Activated T-cell treated with anti-CD3 and anti-CD28 coated beads, Interleukin-2, amount 50 U/mL, for 4 hours (primary cell): ENCODE measurements at regions not wholly inside any gene's neighbourhood (a gene's known extent, or its start where the extent isn't known, plus 50 kb on each side); places are given as distances from the start of the nearest gene placed in this dataset.
"Not testable (repeated sequence)": the region's sequence is repeated elsewhere in the genome, so short reads cannot be mapped to it uniquely, and the experiment has no call there.

Experiments used
- ATAC-seq, 2 donors: fragments of 200-7000 bp; cut with Tn5 transposase; one replicate each; pipeline ENCODE4 v1.10.0; 2021
- DNase-seq: peaks from one replicate; pipeline ENCODE4 v3.0.0-alpha.2; 2020
- H3K27me3 Mint-ChIP-seq: one replicate; pipeline ENCODE4 v1.8.0; 2021; ENCODE audit warnings: low read depth, mixed read lengths
- H3K36me3 Mint-ChIP-seq: one replicate; pipeline ENCODE4 v1.8.0; 2022; ENCODE audit warnings: mixed read lengths; ENCODE audit not compliant: insufficient read depth
- H3K4me1 Mint-ChIP-seq: one replicate; pipeline ENCODE4 v1.8.0; 2021; ENCODE audit warnings: low read depth, mixed read lengths
- H3K4me3 Mint-ChIP-seq: one replicate; pipeline ENCODE4 v1.8.0; 2021; ENCODE audit warnings: mild to moderate bottlenecking, moderate library complexity, mixed read lengths
- H3K9me3 Mint-ChIP-seq: one replicate; pipeline ENCODE4 v1.8.0; 2021; ENCODE audit warnings: mixed read lengths

GRCh38 chr15:96051598-96051997 is 278.9 kb upstream of the NR2F2 start:
- Mint-ChIP-seq H3K4me3 (no peak overlapping the region), H3K27me3 (peaks cover 49% of the 10 kb centered on the region), H3K9me3 (no peaks in the 10 kb centered on the region), H3K36me3 (no peaks in the 10 kb centered on the region), H3K4me1 (peaks cover 4% of the 10 kb centered on the region)
- ATAC-seq (no peak), DNase-seq (no peak)

- Mint-ChIP-seq H3K4me3 (no peak overlapping the region), H3K27me3 (peaks cover 49% of the 10 kb centered on the region), H3K36me3 (no peaks in the 10 kb centered on the region), H3K4me1 (peaks cover 4% of the 10 kb centered on the region), H3K9me3 (no peaks in the 10 kb centered on the region)
- DNase-seq (no peak), ATAC-seq (no peak)
Observed at GRCh38 chr15:96052154-96052553, 278.3 kb upstream of the NR2F2 start.

DNA sequence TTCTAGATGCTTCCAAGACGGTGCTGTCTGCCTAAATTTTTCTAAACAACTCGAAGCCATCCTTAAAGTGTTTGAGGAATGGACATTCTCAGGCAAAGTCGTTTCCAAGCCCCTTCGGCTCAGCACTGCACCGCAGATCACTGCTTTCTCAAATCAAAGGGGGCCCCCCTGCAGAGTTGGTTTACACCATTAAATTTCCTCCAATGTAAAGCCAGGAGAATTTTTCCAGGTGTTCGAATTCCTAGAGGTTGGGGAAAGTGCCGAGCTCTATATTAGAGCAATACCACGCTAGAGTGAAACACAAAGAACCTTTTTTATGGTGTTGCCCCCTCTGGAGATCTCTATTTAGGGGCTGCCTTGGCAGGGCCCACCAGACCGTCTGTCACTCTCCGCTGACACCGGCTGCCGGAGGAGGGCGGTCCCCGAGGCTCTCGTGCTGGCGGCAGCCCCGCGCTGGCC is 277.9 kb upstream of the NR2F2 start:
- no peaks in the 10 kb centered on the region for H3K9me3 Mint-ChIP-seq
- no peak overlapping the region for H3K4me3 Mint-ChIP-seq
- peaks cover 4% of the 10 kb centered on the region for H3K4me1 Mint-ChIP-seq
- H3K36me3 Mint-ChIP-seq = no peaks in the 10 kb centered on the region
- ATAC-seq (no peak), DNase-seq (no peak)
- H3K27me3 Mint-ChIP-seq = peaks cover 49% of the 10 kb centered on the region

DNA sequence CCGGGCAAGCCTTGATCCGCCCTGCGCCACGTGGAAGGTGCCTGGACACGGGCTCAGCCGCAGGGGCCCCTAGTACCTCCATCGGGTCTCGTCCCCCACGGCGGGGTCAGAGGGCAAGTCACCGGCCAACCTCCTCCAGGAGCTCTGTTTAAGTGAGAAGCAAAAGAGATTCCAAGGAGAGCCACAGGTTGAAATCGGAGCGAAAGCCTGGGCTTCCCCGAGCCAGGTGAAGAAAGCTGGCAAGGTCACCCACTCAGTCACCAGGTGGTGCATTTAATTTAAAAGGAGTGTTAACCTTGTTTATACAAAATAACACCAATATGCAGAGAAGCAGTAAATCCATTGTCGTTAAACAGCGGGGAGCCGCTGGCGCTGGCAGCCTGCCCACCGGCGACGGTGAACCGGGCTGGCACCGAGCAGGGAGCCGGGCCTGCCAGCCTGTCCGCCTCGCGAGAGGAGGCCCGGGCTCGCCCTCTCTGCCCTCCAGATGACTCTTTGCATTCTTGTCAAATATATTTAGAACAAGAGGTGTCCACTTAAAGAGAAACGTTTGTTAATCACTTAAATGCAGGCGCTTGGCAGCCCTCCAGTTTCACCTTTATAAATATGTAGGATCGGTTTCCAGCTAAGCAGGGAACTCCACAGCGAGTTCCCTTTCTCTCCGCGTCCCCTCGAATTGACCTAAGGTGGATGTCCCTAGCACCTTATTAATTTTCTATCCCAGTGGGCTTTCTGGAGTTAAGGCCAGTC is 277.3 kb upstream of the NR2F2 start:
- no peak for DNase-seq

GRCh38 chr15:96053781-96054428 is 276.6 kb upstream of the NR2F2 start:
- Mint-ChIP-seq H3K36me3 (no peaks in the 10 kb centered on the region), H3K9me3 (no peaks in the 10 kb centered on the region), H3K27me3 (peaks cover 48% of the 10 kb centered on the region), H3K4me1 (peaks cover 5% of the 10 kb centered on the region), H3K4me3 (no peak overlapping the region)
- DNase-seq = no peak
- no peak for ATAC-seq

More for the DNA sequence above, 277.3 kb upstream of the NR2F2 start:
- ATAC-seq = no peak
- Mint-ChIP-seq H3K9me3 (no peaks in the 10 kb centered on the region), H3K36me3 (no peaks in the 10 kb centered on the region), H3K27me3 (peaks cover 49% of the 10 kb centered on the region), H3K4me1 (peaks cover 4% of the 10 kb centered on the region), H3K4me3 (peak overlapping the region; percentile 50)

DNA sequence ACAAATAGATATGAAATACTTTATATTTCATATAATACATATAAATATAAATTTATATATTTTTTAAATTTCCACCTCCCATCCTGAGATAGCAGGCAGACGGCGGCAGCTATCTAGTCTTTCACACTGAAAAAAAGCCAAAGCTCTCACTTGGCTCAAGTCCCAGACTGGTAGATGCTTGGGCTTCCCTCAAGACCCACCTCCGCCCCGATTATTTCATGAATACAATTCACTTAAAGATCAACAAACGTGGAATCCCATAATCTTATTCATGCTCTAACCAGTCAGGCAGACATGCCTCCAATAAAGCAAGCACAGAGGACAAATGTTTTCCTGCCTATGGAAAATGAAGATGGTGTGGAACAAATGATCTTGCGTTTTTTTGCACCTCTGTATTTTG is 275.9 kb upstream of the NR2F2 start:
- Mint-ChIP-seq H3K9me3 (no peaks in the 10 kb centered on the region), H3K4me3 (no peak overlapping the region), H3K36me3 (no peaks in the 10 kb centered on the region), H3K27me3 (peaks cover 41% of the 10 kb centered on the region), H3K4me1 (peaks cover 5% of the 10 kb centered on the region)
- DNase-seq = no peak
- no peak for ATAC-seq

DNA sequence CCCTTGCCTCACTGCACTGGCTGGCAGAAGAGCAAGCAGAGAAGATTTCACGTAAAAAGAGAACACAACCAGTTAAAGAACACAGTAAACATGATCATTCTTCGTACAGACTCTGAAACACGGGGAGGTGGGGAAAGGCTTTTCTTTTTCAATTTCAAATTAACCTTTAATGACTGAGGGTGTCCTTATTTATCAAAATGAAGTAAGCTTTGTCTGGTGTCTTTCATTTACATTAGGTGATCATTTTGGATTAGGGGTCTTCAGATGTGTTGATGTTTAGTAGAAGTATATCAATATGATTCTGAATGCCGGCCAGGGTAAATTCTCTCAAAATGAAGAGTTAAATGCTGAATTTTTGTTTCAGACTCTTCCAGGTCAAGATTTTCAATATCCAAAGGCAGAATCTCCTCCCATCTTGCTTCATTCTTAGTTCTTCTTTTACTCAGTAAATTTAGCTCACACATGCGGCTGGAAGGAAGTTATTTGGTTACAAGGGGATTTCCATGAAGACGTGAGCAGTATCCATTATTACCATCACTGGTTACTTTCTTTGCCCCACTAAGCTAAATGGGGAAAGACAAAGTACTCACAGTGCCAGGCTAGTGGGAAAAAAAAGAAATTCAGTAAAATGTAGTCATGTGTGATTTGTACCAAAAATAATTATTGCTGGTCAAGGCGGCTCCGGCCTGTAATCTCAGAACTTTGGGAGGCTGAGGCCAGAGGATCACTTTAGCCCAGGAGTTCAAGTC is 272.2 kb upstream of the NR2F2 start:
- DNase-seq (no peak), ATAC-seq (no peak)
- no peaks in the 10 kb centered on the region for H3K36me3 Mint-ChIP-seq
- H3K4me1 Mint-ChIP-seq = peaks cover 5% of the 10 kb centered on the region
- no peak overlapping the region for H3K4me3 Mint-ChIP-seq
- H3K27me3 Mint-ChIP-seq = peaks cover 27% of the 10 kb centered on the region
- H3K9me3 Mint-ChIP-seq = no peaks in the 10 kb centered on the region

DNA sequence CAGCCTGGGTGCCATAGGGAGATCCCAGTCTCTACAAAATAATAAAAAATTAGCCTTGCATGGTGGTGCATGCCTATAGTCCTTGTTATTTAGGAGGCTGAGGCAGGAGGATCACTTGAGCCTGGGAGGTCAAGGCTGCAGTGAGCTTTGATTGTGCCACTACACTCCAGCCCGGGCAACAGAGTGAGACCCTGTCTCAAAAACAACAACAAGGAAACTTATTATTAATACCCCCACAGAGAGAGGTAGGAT is 271.7 kb upstream of the NR2F2 start:
- not testable (repeated sequence) for H3K4me3 Mint-ChIP-seq, ATAC-seq, DNase-seq, H3K9me3 Mint-ChIP-seq, H3K36me3 Mint-ChIP-seq, H3K4me1 Mint-ChIP-seq
- peaks cover 22% of the 10 kb centered on the region for H3K27me3 Mint-ChIP-seq

DNA sequence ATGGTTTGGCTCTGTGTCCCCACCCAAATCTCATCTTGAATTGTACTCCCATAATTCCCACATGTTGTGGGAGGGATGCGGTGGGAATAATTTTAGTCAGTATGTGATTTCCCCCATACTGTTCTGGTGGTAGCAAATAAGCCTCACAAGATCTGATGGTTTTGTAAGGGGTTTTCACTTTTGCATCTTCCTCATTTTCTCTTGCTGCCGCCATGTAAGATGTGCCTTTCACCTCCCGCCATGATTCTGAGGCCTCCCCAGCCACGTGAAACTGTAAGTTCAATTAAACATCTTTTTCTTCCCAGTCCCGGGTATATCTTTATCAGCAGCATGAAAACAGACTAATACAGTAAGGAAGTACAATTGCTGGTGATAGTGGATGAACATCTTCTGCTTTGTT is 269.9 kb upstream of the NR2F2 start:
- H3K4me1 Mint-ChIP-seq, DNase-seq, H3K36me3 Mint-ChIP-seq, H3K9me3 Mint-ChIP-seq, H3K4me3 Mint-ChIP-seq, ATAC-seq: not testable (repeated sequence)
- H3K27me3 Mint-ChIP-seq = peaks cover 14% of the 10 kb centered on the region

DNA sequence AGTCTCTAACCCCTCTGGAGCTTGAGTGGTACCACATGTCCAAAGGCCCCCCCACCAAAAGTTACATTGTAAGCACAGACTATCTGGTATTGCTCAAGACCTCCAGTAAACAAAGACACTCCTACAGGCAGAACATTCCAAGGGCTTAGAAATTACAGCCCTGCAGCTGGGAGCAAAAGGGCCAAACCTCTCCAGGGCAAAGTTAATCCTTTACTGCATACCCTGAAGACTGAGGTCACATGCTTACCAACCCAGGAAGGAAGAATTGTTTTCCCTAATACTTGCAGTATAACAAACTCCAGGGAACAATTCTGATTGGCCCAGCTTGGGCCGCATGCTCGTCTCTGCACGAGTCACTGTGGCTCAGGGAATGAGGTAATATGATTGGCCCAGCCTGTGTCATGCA is 266.1 kb upstream of the NR2F2 start:
- Mint-ChIP-seq H3K9me3 (no peaks in the 10 kb centered on the region), H3K36me3 (no peaks in the 10 kb centered on the region)
- no peak for DNase-seq

GRCh38 chr15:96066126-96066525 is 264.4 kb upstream of the NR2F2 start:
- ATAC-seq (no peak), DNase-seq (no peak)
- no peaks in the 10 kb centered on the region for H3K36me3 Mint-ChIP-seq
- H3K27me3 Mint-ChIP-seq = peaks cover 4% of the 10 kb centered on the region
- no peaks in the 10 kb centered on the region for H3K9me3 Mint-ChIP-seq
- H3K4me1 Mint-ChIP-seq = no peaks in the 10 kb centered on the region
- H3K4me3 Mint-ChIP-seq = no peak overlapping the region

More for the DNA sequence above, 266.1 kb upstream of the NR2F2 start:
- H3K27me3 Mint-ChIP-seq = peaks cover 7% of the 10 kb centered on the region
- no peak overlapping the region for H3K4me3 Mint-ChIP-seq
- no peaks in the 10 kb centered on the region for H3K4me1 Mint-ChIP-seq
- ATAC-seq = no peak

- no peak for ATAC-seq
- Mint-ChIP-seq H3K4me1 (no peaks in the 10 kb centered on the region), H3K36me3 (no peaks in the 10 kb centered on the region), H3K27me3 (peaks cover 4% of the 10 kb centered on the region), H3K9me3 (peaks cover 1% of the 10 kb centered on the region), H3K4me3 (no peak overlapping the region)
- DNase-seq = no peak
Observed at GRCh38 chr15:96066852-96067495, 263.5 kb upstream of the NR2F2 start.

DNA sequence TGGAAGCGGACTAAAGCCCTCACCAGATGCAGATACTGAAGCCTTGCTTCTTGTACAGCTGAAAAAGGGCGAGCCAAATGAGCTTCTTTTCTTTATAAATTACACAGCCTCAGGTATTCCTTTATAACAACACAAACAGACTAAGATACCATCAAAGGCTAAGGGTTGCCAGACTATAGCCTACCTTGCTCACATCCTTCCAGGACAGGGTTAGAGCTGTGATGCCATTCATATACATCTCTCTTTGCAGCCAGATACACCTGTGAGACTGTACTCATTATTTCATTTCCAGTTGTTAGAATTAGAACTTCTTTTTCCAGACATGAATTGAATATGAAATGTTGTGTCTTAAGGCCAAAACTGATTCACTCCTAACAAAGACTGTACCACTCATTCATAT is 262.8 kb upstream of the NR2F2 start:
- H3K4me3 Mint-ChIP-seq = no peak overlapping the region
- peaks cover 3% of the 10 kb centered on the region for H3K9me3 Mint-ChIP-seq
- no peaks in the 10 kb centered on the region for H3K36me3 Mint-ChIP-seq
- ATAC-seq (no peak), DNase-seq (no peak)
- no peaks in the 10 kb centered on the region for H3K4me1 Mint-ChIP-seq
- H3K27me3 Mint-ChIP-seq = peaks cover 4% of the 10 kb centered on the region

- H3K4me1 Mint-ChIP-seq = no peaks in the 10 kb centered on the region
- no peaks in the 10 kb centered on the region for H3K36me3 Mint-ChIP-seq
- H3K9me3 Mint-ChIP-seq = peaks cover 3% of the 10 kb centered on the region
- H3K4me3 Mint-ChIP-seq = no peak overlapping the region
- peaks cover 4% of the 10 kb centered on the region for H3K27me3 Mint-ChIP-seq
- DNase-seq (no peak), ATAC-seq (no peak)
Observed at GRCh38 chr15:96068897-96069296, 261.6 kb upstream of the NR2F2 start.
